ENCODE measurements at regions not wholly inside any gene's neighbourhood (a gene's known extent, or its start where the extent isn't known, plus 50 kb on each side); places are given as distances from the start of the nearest gene placed in this dataset.

DNA sequence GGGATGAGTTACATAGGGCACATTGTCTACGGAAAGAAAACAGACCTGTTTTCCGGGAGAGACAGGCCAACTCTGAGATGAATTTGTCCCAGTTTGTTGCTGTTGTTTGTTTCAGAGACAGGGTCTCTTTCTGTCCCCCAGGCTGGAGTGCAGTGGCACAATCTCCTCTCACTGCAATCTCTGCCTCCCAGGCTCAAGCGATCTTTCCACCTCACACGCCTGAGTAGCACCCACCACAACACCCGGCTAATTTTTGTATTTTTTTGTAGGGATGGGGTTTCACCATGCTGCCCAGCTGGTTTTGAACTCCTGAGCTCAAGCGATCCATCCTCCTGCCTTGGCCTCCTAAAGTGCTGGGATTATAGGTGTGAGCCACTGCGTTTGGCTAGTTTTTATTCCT is 125.5 kb upstream of the ERRFI1 start:
- Histone ChIP-seq H3K9me3 (ENCODE audit: low read length) (0 out of 2 replicates have a peak, but pooled peaks cover 3% of the 10 kb centered on the region), H3K27me3 (ENCODE audit: control insufficient read depth in 1 of 2, insufficient read depth in 2 of 2, low read length in 2 of 2) (no peaks in the 10 kb centered on the region), H4K20me1 (ENCODE audit: insufficient read depth, low read length) (no peaks in the 10 kb centered on the region), H3K27ac (ENCODE audit: extremely low read length, insufficient read depth, low read length) (peak overlapping the region; percentile 50), H3K36me3 (replicated peaks in 1 of 2; ENCODE audit: control insufficient read depth in 1 of 2, insufficient read depth in 2 of 2, low read length in 2 of 2) (no peaks in the 10 kb centered on the region; a peak in 1 of 5 replicates), H3K79me2 (ENCODE audit: insufficient read depth, low read length) (no peaks in the 10 kb centered on the region), H2AFZ (ENCODE audit: low read length) (no peak overlapping the region), H3K9ac (ENCODE audit: insufficient read depth, low read depth, low read length) (no peak overlapping the region), H3K4me2 (ENCODE audit: low read depth, low read length) (peak overlapping the region; percentile 5; the same call in 1 of the 2 replicates), H3K4me3 (replicated peaks in 1 of 3; ENCODE audit: insufficient read depth in 1 of 3, low read depth in 2 of 3, low read length in 3 of 3) (no peak overlapping the region), H3K4me1 (ENCODE audit: insufficient read depth, low read length) (peaks cover 68% of the 10 kb centered on the region)
- DNase-seq (ENCODE audit: low spot score) (peak; percentile 50), ATAC-seq (no peak), FAIRE-seq (no peak)
- ChIA-PET CTCF (ENCODE audit: low intra/inter-chr PET ratio, low total read pairs) (no interaction called here), POLR2A (interaction anchor here (0.9 to 2.3 kb wide), 6 partner anchors 17 to 139 kb away, joined by 3 to 12 read pairs (median 3); partner anchors contain the start of gene ERRFI1)
- peak; percentile 24 for TF ChIP-seq MED1 (CRISPR knock-in tag; IDR thresholded peaks at IDR 0.05)
- TF ChIP-seq EP300 (IDR thresholded peaks at IDR 0.05; ENCODE audit: low read depth in 2 of 2, low read length in 2 of 2): 0 out of 4 replicates have a peak, but pooled peaks of 1 of the 2 experiments have one; percentile 27
- TF ChIP-seq EP300 (CRISPR knock-in tag; IDR thresholded peaks at IDR 0.05; ENCODE audit: borderline replicate concordance): no peak
- no peak for TF ChIP-seq CENPT (CRISPR knock-in tag; IDR thresholded peaks at IDR 0.05; ENCODE audit: low read depth)
- TF ChIP-seq ZSCAN29 (CRISPR knock-in tag; conservative IDR thresholded peaks at IDR 0.05): 0 out of 2 replicates have a peak, but pooled peaks have one; percentile 41
- peak; percentile 46; the same call in 1 of the 2 replicates for TF ChIP-seq ELF3 (CRISPR knock-in tag; IDR thresholded peaks at IDR 0.05)
- peak; percentile 45; the same call in 1 of the 2 replicates for TF ChIP-seq SOX5 (CRISPR knock-in tag; IDR thresholded peaks at IDR 0.05; ENCODE audit: borderline replicate concordance)
- TF ChIP-seq AGO1 (IDR thresholded peaks at IDR 0.05; ENCODE audit: low read depth, low read length, poor library complexity, severe bottlenecking): no peak
- TF ChIP-seq FOXP1 (IDR thresholded peaks at IDR 0.05): no peak
- TF ChIP-seq FOXP1 (CRISPR knock-in tag; IDR thresholded peaks at IDR 0.05): peak; percentile 27; the same call in 1 of the 2 replicates
- TF ChIP-seq ZBTB38 (CRISPR knock-in tag; IDR thresholded peaks at IDR 0.05): peak; percentile 97
- no peak for TF ChIP-seq ZSCAN12 (CRISPR knock-in tag; IDR thresholded peaks at IDR 0.05)
- no peak for TF ChIP-seq SOX13 (IDR thresholded peaks at IDR 0.05)
- TF ChIP-seq SOX13 (CRISPR knock-in tag; conservative IDR thresholded peaks at IDR 0.05 in 1 of 2, IDR thresholded peaks at IDR 0.05 in 1 of 2): peak in 1 of 2 experiments; percentile 33; a peak in 1 of 4 replicates
- TF ChIP-seq ZNF839 (CRISPR knock-in tag; IDR thresholded peaks at IDR 0.05; ENCODE audit: borderline replicate concordance): no peak
- peak; percentile 12; the same call in 1 of the 2 replicates for TF ChIP-seq TBX2 (CRISPR knock-in tag; IDR thresholded peaks at IDR 0.05; ENCODE audit: borderline replicate concordance)
- TF ChIP-seq SOX6 (IDR thresholded peaks at IDR 0.05): no peak
- TF ChIP-seq SOX6 (CRISPR knock-in tag; IDR thresholded peaks at IDR 0.05): 0 out of 2 replicates have a peak, but pooled peaks have one; percentile 9
- TF ChIP-seq, protein P1, sequence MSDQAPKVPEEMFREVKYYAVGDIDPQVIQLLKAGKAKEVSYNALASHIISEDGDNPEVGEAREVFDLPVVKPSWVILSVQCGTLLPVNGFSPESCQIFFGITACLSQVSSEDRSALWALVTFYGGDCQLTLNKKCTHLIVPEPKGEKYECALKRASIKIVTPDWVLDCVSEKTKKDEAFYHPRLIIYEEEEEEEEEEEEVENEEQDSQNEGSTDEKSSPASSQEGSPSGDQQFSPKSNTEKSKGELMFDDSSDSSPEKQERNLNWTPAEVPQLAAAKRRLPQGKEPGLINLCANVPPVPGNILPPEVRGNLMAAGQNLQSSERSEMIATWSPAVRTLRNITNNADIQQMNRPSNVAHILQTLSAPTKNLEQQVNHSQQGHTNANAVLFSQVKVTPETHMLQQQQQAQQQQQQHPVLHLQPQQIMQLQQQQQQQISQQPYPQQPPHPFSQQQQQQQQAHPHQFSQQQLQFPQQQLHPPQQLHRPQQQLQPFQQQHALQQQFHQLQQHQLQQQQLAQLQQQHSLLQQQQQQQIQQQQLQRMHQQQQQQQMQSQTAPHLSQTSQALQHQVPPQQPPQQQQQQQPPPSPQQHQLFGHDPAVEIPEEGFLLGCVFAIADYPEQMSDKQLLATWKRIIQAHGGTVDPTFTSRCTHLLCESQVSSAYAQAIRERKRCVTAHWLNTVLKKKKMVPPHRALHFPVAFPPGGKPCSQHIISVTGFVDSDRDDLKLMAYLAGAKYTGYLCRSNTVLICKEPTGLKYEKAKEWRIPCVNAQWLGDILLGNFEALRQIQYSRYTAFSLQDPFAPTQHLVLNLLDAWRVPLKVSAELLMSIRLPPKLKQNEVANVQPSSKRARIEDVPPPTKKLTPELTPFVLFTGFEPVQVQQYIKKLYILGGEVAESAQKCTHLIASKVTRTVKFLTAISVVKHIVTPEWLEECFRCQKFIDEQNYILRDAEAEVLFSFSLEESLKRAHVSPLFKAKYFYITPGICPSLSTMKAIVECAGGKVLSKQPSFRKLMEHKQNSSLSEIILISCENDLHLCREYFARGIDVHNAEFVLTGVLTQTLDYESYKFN (CRISPR knock-in tag; conservative IDR thresholded peaks at IDR 0.05): peak; percentile 35
- in situ Hi-C loops (cut with HindIII; ENCODE audit: extremely low pct_ligation_motif_present, low pct_unique_long_range_greater_than_20kb): no loop called here
- 67% methylated on average over 7 of the region's 7 CpGs for WGBS (ENCODE audit: low lambda C conversion rate)
- no TSS peak for BruUV-seq (replicated peaks)
- intact Hi-C loops (cut with micrococcal nuclease; ENCODE audit: unreplicated experiment): loop anchor here (10.0 kb wide), 1 partner anchor 127 kb away; the partner anchor contains the start of gene ERRFI1
